ENCODE measurements at regions not wholly inside any gene's neighbourhood (a gene's known extent, or its start where the extent isn't known, plus 50 kb on each side); places are given as distances from the start of the nearest gene placed in this dataset.
A peak's percentile ranks its signal among the peaks of the same experiment; 100 is the strongest.

GRCh38 chr5:40410231-40410861, 269.4 kb upstream of the PTGER4 start:
- peaks cover 70% of the 10 kb centered on the region for H3K4me1 Mint-ChIP-seq (ENCODE audit: low read depth)
- peak overlapping the region; percentile 45 for H3K27ac Mint-ChIP-seq
- no peaks in the 10 kb centered on the region for H3K27me3 Mint-ChIP-seq (ENCODE audit: low read depth)

GRCh38 chr5:40409601-40410000, 270.1 kb upstream of the PTGER4 start:
- Mint-ChIP-seq H3K36me3 (ENCODE audit: insufficient read depth in 2 of 2) (peaks cover 6 to 16% of the 10 kb centered on the region in 2 donors), H3K9me3 (peaks cover 7 to 9% of the 10 kb centered on the region in 2 donors), H3K27me3 (ENCODE audit: low read depth) (no peaks in the 10 kb centered on the region), H3K27ac (peak overlapping the region; percentile 88), H3K4me3 (peak overlapping the region; percentile 74 to 83), H3K4me1 (ENCODE audit: low read depth) (peaks cover 77% of the 10 kb centered on the region)
- DNase-seq = peak; percentile 31 to 47
- ATAC-seq (replicated peaks in 1 of 2) = no peak

More at GRCh38 chr5:40410231-40410861, 269.4 kb upstream of the PTGER4 start:
- DNase-seq (peak; percentile 73 to 79), ATAC-seq (replicated peaks in 1 of 2) (peak; percentile 85 to 87)
- peak overlapping the region; percentile 73 to 83 for H3K4me3 Mint-ChIP-seq
- H3K9me3 Mint-ChIP-seq = peaks cover 7 to 9% of the 10 kb centered on the region in 2 donors
- H3K36me3 Mint-ChIP-seq (ENCODE audit: insufficient read depth in 2 of 2) = peaks cover 6 to 16% of the 10 kb centered on the region in 2 donors

- ATAC-seq (replicated peaks in 1 of 2) = peak in 1 of 2 donors; percentile 8
- peaks cover 6 to 22% of the 10 kb centered on the region in 2 donors for H3K36me3 Mint-ChIP-seq (ENCODE audit: insufficient read depth in 2 of 2)
- peaks cover 100% of the 10 kb centered on the region for H3K4me1 Mint-ChIP-seq (ENCODE audit: low read depth)
- no peaks in the 10 kb centered on the region for H3K27me3 Mint-ChIP-seq (ENCODE audit: low read depth)
- peak; percentile 27 to 36 for DNase-seq
- H3K4me3 Mint-ChIP-seq = peak overlapping the region; percentile 75 to 88
- H3K9me3 Mint-ChIP-seq = peaks cover 7 to 12% of the 10 kb centered on the region in 2 donors
- H3K27ac Mint-ChIP-seq = peak overlapping the region; percentile 97
Observed at GRCh38 chr5:40406741-40407211, 272.9 kb upstream of the PTGER4 start.

DNA sequence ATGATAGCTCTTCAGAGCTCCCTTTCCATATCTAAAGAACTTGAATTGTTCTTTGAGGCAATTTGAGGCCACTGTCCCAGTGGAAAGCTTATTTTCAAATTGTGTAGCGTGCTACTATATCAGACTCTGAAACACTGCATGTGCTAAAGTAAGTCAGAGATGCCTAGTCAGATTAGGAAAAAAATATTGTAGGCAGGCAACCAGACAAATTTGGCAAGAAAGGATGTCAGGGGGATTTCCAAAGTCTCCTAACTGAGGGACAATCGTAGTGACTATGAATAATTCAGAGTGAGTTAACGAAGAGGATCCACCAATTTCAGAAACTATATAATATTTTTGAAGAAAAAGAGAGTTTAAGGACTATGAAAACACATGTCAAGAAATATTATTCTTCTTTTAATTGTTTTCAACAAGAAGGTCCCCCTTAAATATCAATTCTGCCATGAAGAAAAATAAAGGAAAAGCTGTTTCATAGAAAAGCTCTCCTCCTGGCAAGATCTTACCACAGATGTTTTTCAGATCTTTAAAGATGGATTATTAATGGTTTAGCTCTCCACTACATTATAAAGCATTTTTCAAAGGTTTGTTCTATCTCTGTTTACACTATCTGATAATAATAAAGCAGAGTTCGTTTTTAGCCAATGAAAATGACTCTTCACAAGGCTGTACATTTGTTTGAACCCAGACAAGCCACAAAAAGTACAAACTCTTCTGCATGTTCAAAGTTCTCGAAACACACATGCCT, 273.5 kb upstream of the PTGER4 start:
- peak; percentile 36 to 57 for DNase-seq
- Mint-ChIP-seq H3K36me3 (ENCODE audit: insufficient read depth in 2 of 2) (peaks cover 6 to 17% of the 10 kb centered on the region in 2 donors), H3K27me3 (ENCODE audit: low read depth) (no peaks in the 10 kb centered on the region), H3K4me1 (ENCODE audit: low read depth) (peaks cover 100% of the 10 kb centered on the region), H3K9me3 (peaks cover 3 to 7% of the 10 kb centered on the region in 2 donors), H3K4me3 (peak overlapping the region; percentile 75 to 88), H3K27ac (peak overlapping the region; percentile 97)
- ATAC-seq (replicated peaks in 1 of 2) = peak; percentile 26

DNA sequence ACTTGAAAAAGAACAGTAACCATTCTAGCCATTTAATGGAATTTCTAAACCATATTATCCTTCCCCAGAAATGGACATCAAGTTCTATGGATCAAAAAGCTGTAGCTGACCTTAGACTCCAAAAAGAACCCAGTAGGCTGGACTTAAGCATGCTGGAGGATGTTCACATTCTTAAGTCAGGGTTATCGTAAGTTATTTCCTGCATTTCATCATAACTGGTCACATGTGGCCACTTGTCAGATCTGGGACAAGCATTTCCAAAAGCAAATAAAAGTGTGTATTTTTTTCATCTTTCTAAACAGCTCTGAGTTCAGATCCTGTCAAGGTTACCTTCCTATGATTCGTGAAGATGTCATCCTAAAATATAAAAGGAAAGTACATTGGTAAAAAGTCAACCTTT, 274.5 kb upstream of the PTGER4 start:
- ATAC-seq (replicated peaks in 1 of 2) = no peak
- Mint-ChIP-seq H3K9me3 (peaks cover 2 to 6% of the 10 kb centered on the region in 2 donors), H3K4me1 (ENCODE audit: low read depth) (peaks cover 94% of the 10 kb centered on the region), H3K27ac (peak overlapping the region; percentile 97), H3K4me3 (peak overlapping the region; percentile 75 to 88), H3K27me3 (ENCODE audit: low read depth) (no peaks in the 10 kb centered on the region), H3K36me3 (ENCODE audit: insufficient read depth in 2 of 2) (peaks cover 6 to 17% of the 10 kb centered on the region in 2 donors)
- DNase-seq = no peak

- H3K4me3 Mint-ChIP-seq = peak overlapping the region; percentile 48 to 82
- peaks cover 6 to 17% of the 10 kb centered on the region in 2 donors for H3K36me3 Mint-ChIP-seq (ENCODE audit: insufficient read depth in 2 of 2)
- H3K27ac Mint-ChIP-seq = peak overlapping the region; percentile 97
- H3K4me1 Mint-ChIP-seq (ENCODE audit: low read depth) = peaks cover 93% of the 10 kb centered on the region
- ATAC-seq (replicated peaks in 1 of 2) (peak; percentile 45 to 59), DNase-seq (no peak)
- peaks cover 2 to 6% of the 10 kb centered on the region in 2 donors for H3K9me3 Mint-ChIP-seq
- no peaks in the 10 kb centered on the region for H3K27me3 Mint-ChIP-seq (ENCODE audit: low read depth)
Observed at GRCh38 chr5:40404613-40405012, 275.1 kb upstream of the PTGER4 start.

GRCh38 chr5:40402007-40402364, 277.7 kb upstream of the PTGER4 start:
- H3K36me3 Mint-ChIP-seq (ENCODE audit: insufficient read depth in 2 of 2) = peaks cover 8 to 11% of the 10 kb centered on the region in 2 donors
- peak overlapping the region; percentile 69 for H3K27ac Mint-ChIP-seq
- peaks cover 5 to 6% of the 10 kb centered on the region in 2 donors for H3K9me3 Mint-ChIP-seq
- H3K27me3 Mint-ChIP-seq (ENCODE audit: low read depth) = no peaks in the 10 kb centered on the region
- H3K4me1 Mint-ChIP-seq (ENCODE audit: low read depth) = peaks cover 84% of the 10 kb centered on the region
- peak; percentile 60 to 64 for DNase-seq
- peak; percentile 53 to 57 for ATAC-seq (replicated peaks in 1 of 2)
- H3K4me3 Mint-ChIP-seq = peak overlapping the region; percentile 60 to 83

- Mint-ChIP-seq H3K9me3 (peaks cover 3% of the 10 kb centered on the region in 2 donors), H3K4me1 (ENCODE audit: low read depth) (peaks cover 79% of the 10 kb centered on the region), H3K36me3 (ENCODE audit: insufficient read depth in 2 of 2) (peaks cover 4 to 6% of the 10 kb centered on the region in 2 donors), H3K4me3 (peak overlapping the region; percentile 60 to 83), H3K27me3 (ENCODE audit: low read depth) (no peaks in the 10 kb centered on the region), H3K27ac (peak overlapping the region; percentile 69)
- peak in 1 of 2 donors; percentile 38 for ATAC-seq (replicated peaks in 1 of 2)
- no peak for DNase-seq
Observed at GRCh38 chr5:40401284-40402006, 278.3 kb upstream of the PTGER4 start.

- H3K4me1 Mint-ChIP-seq (ENCODE audit: low read depth) = peaks cover 67% of the 10 kb centered on the region
Observed at GRCh38 chr5:40400245-40400644, 279.5 kb upstream of the PTGER4 start.

DNA sequence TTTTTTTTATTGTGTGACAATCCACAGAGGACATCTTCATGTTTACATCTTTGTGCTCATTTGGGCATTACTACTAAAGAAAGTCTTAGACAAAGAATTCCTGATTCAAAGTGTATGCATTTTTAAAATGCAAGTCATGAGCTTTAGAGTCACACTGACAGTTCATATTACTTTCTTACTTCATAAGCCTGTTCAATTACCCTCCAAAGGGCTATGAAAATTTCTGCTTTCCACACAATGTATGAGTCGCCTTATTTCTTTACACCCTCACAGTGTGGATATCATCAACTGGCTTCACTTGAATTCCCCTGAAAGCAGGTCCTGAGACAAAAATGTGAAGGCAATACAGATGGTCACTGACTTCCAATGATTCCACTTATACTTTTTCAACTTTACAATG, 280.4 kb upstream of the PTGER4 start:
- no peak for DNase-seq
- H3K4me3 Mint-ChIP-seq = no peak overlapping the region
- no peak for ATAC-seq (replicated peaks in 1 of 2)
- H3K4me1 Mint-ChIP-seq (ENCODE audit: low read depth) = peaks cover 58% of the 10 kb centered on the region
- no peaks in the 10 kb centered on the region for H3K27me3 Mint-ChIP-seq (ENCODE audit: low read depth)
- peaks cover 3% of the 10 kb centered on the region in 2 donors for H3K9me3 Mint-ChIP-seq
- H3K27ac Mint-ChIP-seq = no peak overlapping the region
- H3K36me3 Mint-ChIP-seq (ENCODE audit: insufficient read depth in 2 of 2) = peaks cover 3 to 4% of the 10 kb centered on the region in 2 donors

More at GRCh38 chr5:40400245-40400644, 279.5 kb upstream of the PTGER4 start:
- no peak for ATAC-seq (replicated peaks in 1 of 2)
- Mint-ChIP-seq H3K27me3 (ENCODE audit: low read depth) (no peaks in the 10 kb centered on the region), H3K4me3 (no peak overlapping the region), H3K9me3 (peaks cover 3% of the 10 kb centered on the region in 2 donors), H3K36me3 (ENCODE audit: insufficient read depth in 2 of 2) (peaks cover 4 to 6% of the 10 kb centered on the region in 2 donors), H3K27ac (no peak overlapping the region)
- no peak for DNase-seq

GRCh38 chr5:40397976-40398375, 281.7 kb upstream of the PTGER4 start:
- no peak for DNase-seq
- Mint-ChIP-seq H3K36me3 (ENCODE audit: insufficient read depth in 2 of 2) (peaks cover 0 to 4% of the 10 kb centered on the region in 2 donors), H3K4me1 (ENCODE audit: low read depth) (peaks cover 44% of the 10 kb centered on the region), H3K9me3 (peaks cover 0 to 3% of the 10 kb centered on the region in 2 donors), H3K27me3 (ENCODE audit: low read depth) (no peaks in the 10 kb centered on the region), H3K4me3 (peak overlapping the region in 1 of 2 donors; percentile 39), H3K27ac (peak overlapping the region; percentile 77)
- peak; percentile 12 to 17 for ATAC-seq (replicated peaks in 1 of 2)

DNA sequence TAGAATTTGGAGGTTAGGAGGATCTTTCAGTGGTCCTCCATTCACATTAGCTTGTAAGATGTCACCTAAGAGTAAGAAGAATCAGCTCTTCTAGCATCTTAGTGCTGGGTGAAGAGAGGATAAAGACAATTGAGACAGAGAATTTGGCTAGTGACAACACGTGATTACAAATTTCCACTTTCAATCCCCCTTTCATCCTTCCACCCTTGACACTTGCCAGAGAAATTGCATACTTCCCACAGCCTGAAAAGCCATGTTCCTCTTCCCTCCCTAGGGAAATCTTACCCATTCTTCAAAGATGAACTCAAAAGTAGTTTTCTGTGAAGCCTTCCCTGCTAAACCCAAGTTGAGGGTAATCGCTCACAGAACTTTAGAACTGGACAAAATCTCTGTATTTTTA, 282.6 kb upstream of the PTGER4 start:
- Mint-ChIP-seq H3K36me3 (ENCODE audit: insufficient read depth in 2 of 2) (peaks cover 0 to 4% of the 10 kb centered on the region in 2 donors), H3K27ac (no peak overlapping the region), H3K4me3 (no peak overlapping the region), H3K27me3 (ENCODE audit: low read depth) (no peaks in the 10 kb centered on the region), H3K4me1 (ENCODE audit: low read depth) (peaks cover 36% of the 10 kb centered on the region), H3K9me3 (peaks cover 0 to 3% of the 10 kb centered on the region in 2 donors)
- DNase-seq (no peak), ATAC-seq (replicated peaks in 1 of 2) (no peak)

Data from activated T-cell treated with anti-CD3 and anti-CD28 coated beads, Interleukin-2, amount 50 U/mL, for 72 hours (primary cell).